ENCODE measurements at regions not wholly inside any gene's neighbourhood (a gene's known extent, or its start where the extent isn't known, plus 50 kb on each side); places are given as distances from the start of the nearest gene placed in this dataset.

DNA sequence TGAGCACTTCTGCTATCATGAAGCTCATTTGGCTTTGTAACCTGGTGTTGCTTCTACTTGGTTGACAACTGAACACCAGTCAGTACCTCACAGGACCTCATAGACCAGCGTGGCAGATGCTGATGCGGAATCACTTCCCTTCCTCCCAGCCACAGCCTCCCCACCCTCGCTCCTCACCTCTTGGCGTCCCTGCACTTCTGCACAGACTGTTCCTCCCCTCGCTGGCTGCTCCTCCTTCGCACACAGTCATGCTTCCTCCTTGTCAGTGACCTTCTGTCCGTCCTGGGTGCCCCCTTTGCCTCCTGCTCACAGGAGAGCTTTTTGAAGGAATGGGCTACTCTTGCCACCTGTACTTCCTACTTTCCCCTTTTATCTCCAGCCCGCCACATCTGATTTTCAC lies 61.4 kb upstream of the CTBP2 start:
- TF ChIP-seq RAD21 (IDR thresholded peaks at IDR 0.05; ENCODE audit: insufficient read depth, low read depth, low read length) (no peak), PAX8 (IDR thresholded peaks at IDR 0.05) (no peak), CTCF (IDR thresholded peaks at IDR 0.05 in 2 of 3, conservative IDR thresholded peaks at IDR 0.05 in 1 of 3; ENCODE audit: control insufficient read depth in 2 of 3, extremely low read depth in 1 of 3, insufficient read depth in 1 of 3, low read depth in 3 of 3, low read length in 3 of 3) (no peak), TARDBP (IDR thresholded peaks at IDR 0.05; ENCODE audit: borderline replicate concordance) (no peak), TCF12 (IDR thresholded peaks at IDR 0.05; ENCODE audit: low read depth, low read length) (no peak), POLR2A (IDR thresholded peaks at IDR 0.05; ENCODE audit: low read depth, low read length) (no peak), EP300 (IDR thresholded peaks at IDR 0.05; ENCODE audit: borderline replicate concordance in 1 of 2, control insufficient read depth in 1 of 2, low read depth in 2 of 2, low read length in 2 of 2) (no peak), EZH2 (IDR thresholded peaks at IDR 0.05; ENCODE audit: borderline replicate concordance, control insufficient read depth, low read depth, low read length) (no peak), CREB1 (IDR thresholded peaks at IDR 0.05; ENCODE audit: low read depth) (no peak), REST (IDR thresholded peaks at IDR 0.05; ENCODE audit: low read depth, low read length) (no peak), SRF (IDR thresholded peaks at IDR 0.05; ENCODE audit: low read depth in 2 of 2, low read length in 2 of 2) (no peak), SPI1 (IDR thresholded peaks at IDR 0.05; ENCODE audit: borderline replicate concordance, insufficient read depth, low read depth, low read length) (no peak)
